ENCODE measurements at regions not wholly inside any gene's neighbourhood (a gene's known extent, or its start where the extent isn't known, plus 50 kb on each side); places are given as distances from the start of the nearest gene placed in this dataset.

GRCh38 chr2:128556633-128557032 is 238.0 kb upstream of the HS6ST1 start:
- Histone ChIP-seq H3K9me2 (replicated peaks; ENCODE audit: insufficient read depth, low read length) (no peaks in the 10 kb centered on the region), H3K27ac (ENCODE audit: low read length) (no peak overlapping the region), H3K27me3 (ENCODE audit: low read length) (no peaks in the 10 kb centered on the region), H2AFZ (ENCODE audit: low read length) (no peak overlapping the region), H3K36me3 (ENCODE audit: insufficient read depth, low read length) (no peaks in the 10 kb centered on the region), H3K9ac (ENCODE audit: low read length) (no peak overlapping the region), H3K79me2 (ENCODE audit: low read length) (no peaks in the 10 kb centered on the region), H3K4me2 (ENCODE audit: low read depth, low read length, poor library complexity, severe bottlenecking) (no peak overlapping the region), H3K4me3 (ENCODE audit: low read length) (no peak overlapping the region), H4K20me1 (ENCODE audit: insufficient read depth, low read depth, low read length) (no peaks in the 10 kb centered on the region), H3K9me3 (ENCODE audit: low read length) (no peaks in the 10 kb centered on the region), H3K4me1 (ENCODE audit: low read length) (no peaks in the 10 kb centered on the region)
- no peak for DNase-seq

- H3K9ac ChIP-seq (ENCODE audit: low read length), result no peak overlapping the region
- no peak overlapping the region for H3K4me2 ChIP-seq (ENCODE audit: low read depth, low read length, poor library complexity, severe bottlenecking)
- DNase-seq, result no peak
- H3K9me2 ChIP-seq (replicated peaks; ENCODE audit: insufficient read depth, low read length), result no peaks in the 10 kb centered on the region
- no peak overlapping the region for H3K4me3 ChIP-seq (ENCODE audit: low read length)
- H3K27me3 ChIP-seq (ENCODE audit: low read length), result no peaks in the 10 kb centered on the region
- no peaks in the 10 kb centered on the region for H3K36me3 ChIP-seq (ENCODE audit: insufficient read depth, low read length)
- no peaks in the 10 kb centered on the region for H3K9me3 ChIP-seq (ENCODE audit: low read length)
- H3K79me2 ChIP-seq (ENCODE audit: low read length), result no peaks in the 10 kb centered on the region
- H3K4me1 ChIP-seq (ENCODE audit: low read length), result no peaks in the 10 kb centered on the region
- H3K27ac ChIP-seq (ENCODE audit: low read length), result no peak overlapping the region
- H4K20me1 ChIP-seq (ENCODE audit: insufficient read depth, low read depth, low read length), result no peaks in the 10 kb centered on the region
- no peak overlapping the region for H2AFZ ChIP-seq (ENCODE audit: low read length)
Measured at GRCh38 chr2:128557069-128557468, 238.4 kb upstream of the HS6ST1 start.

- Histone ChIP-seq H3K9ac (ENCODE audit: low read length) (no peak overlapping the region), H2AFZ (ENCODE audit: low read length) (no peak overlapping the region), H3K36me3 (ENCODE audit: insufficient read depth, low read length) (no peaks in the 10 kb centered on the region), H3K27me3 (ENCODE audit: low read length) (no peaks in the 10 kb centered on the region), H3K4me2 (ENCODE audit: low read depth, low read length, poor library complexity, severe bottlenecking) (no peak overlapping the region), H3K27ac (ENCODE audit: low read length) (no peak overlapping the region), H4K20me1 (ENCODE audit: insufficient read depth, low read depth, low read length) (no peaks in the 10 kb centered on the region), H3K9me3 (ENCODE audit: low read length) (no peaks in the 10 kb centered on the region), H3K4me1 (ENCODE audit: low read length) (no peaks in the 10 kb centered on the region), H3K9me2 (replicated peaks; ENCODE audit: insufficient read depth, low read length) (no peaks in the 10 kb centered on the region), H3K4me3 (ENCODE audit: low read length) (no peak overlapping the region), H3K79me2 (ENCODE audit: low read length) (no peaks in the 10 kb centered on the region)
- no peak for DNase-seq
Measured at GRCh38 chr2:128557831-128558241, 239.2 kb upstream of the HS6ST1 start.

- no peaks in the 10 kb centered on the region for H3K9me3 ChIP-seq (ENCODE audit: low read length)
- H3K4me2 ChIP-seq (ENCODE audit: low read depth, low read length, poor library complexity, severe bottlenecking), result no peak overlapping the region
- H3K9me2 ChIP-seq (replicated peaks; ENCODE audit: insufficient read depth, low read length), result no peaks in the 10 kb centered on the region
- H2AFZ ChIP-seq (ENCODE audit: low read length), result no peak overlapping the region
- no peak for DNase-seq
- no peak overlapping the region for H3K9ac ChIP-seq (ENCODE audit: low read length)
- H3K79me2 ChIP-seq (ENCODE audit: low read length), result no peaks in the 10 kb centered on the region
- H3K36me3 ChIP-seq (ENCODE audit: insufficient read depth, low read length), result no peaks in the 10 kb centered on the region
- H3K27ac ChIP-seq (ENCODE audit: low read length), result no peak overlapping the region
- no peaks in the 10 kb centered on the region for H3K4me1 ChIP-seq (ENCODE audit: low read length)
- no peaks in the 10 kb centered on the region for H3K27me3 ChIP-seq (ENCODE audit: low read length)
- no peaks in the 10 kb centered on the region for H4K20me1 ChIP-seq (ENCODE audit: insufficient read depth, low read depth, low read length)
- no peak overlapping the region for H3K4me3 ChIP-seq (ENCODE audit: low read length)
Measured at GRCh38 chr2:128558441-128558840, 239.8 kb upstream of the HS6ST1 start.

- Histone ChIP-seq H3K9ac (ENCODE audit: low read length) (no peak overlapping the region), H3K9me2 (replicated peaks; ENCODE audit: insufficient read depth, low read length) (no peaks in the 10 kb centered on the region), H3K27ac (ENCODE audit: low read length) (no peak overlapping the region), H2AFZ (ENCODE audit: low read length) (no peak overlapping the region), H3K4me3 (ENCODE audit: low read length) (no peak overlapping the region), H3K36me3 (ENCODE audit: insufficient read depth, low read length) (no peaks in the 10 kb centered on the region), H4K20me1 (ENCODE audit: insufficient read depth, low read depth, low read length) (no peaks in the 10 kb centered on the region), H3K27me3 (ENCODE audit: low read length) (no peaks in the 10 kb centered on the region), H3K4me2 (ENCODE audit: low read depth, low read length, poor library complexity, severe bottlenecking) (no peak overlapping the region), H3K79me2 (ENCODE audit: low read length) (no peaks in the 10 kb centered on the region), H3K9me3 (ENCODE audit: low read length) (no peaks in the 10 kb centered on the region), H3K4me1 (ENCODE audit: low read length) (no peaks in the 10 kb centered on the region)
- no peak for DNase-seq
Measured at GRCh38 chr2:128558895-128559532, 240.3 kb upstream of the HS6ST1 start.

- Histone ChIP-seq H3K9ac (ENCODE audit: low read length) (no peak overlapping the region), H3K4me3 (ENCODE audit: low read length) (no peak overlapping the region), H3K4me1 (ENCODE audit: low read length) (no peaks in the 10 kb centered on the region), H3K9me3 (ENCODE audit: low read length) (no peaks in the 10 kb centered on the region), H3K4me2 (ENCODE audit: low read depth, low read length, poor library complexity, severe bottlenecking) (no peak overlapping the region), H3K9me2 (replicated peaks; ENCODE audit: insufficient read depth, low read length) (no peaks in the 10 kb centered on the region), H3K27ac (ENCODE audit: low read length) (no peak overlapping the region), H4K20me1 (ENCODE audit: insufficient read depth, low read depth, low read length) (no peaks in the 10 kb centered on the region), H3K27me3 (ENCODE audit: low read length) (no peaks in the 10 kb centered on the region), H3K79me2 (ENCODE audit: low read length) (no peaks in the 10 kb centered on the region), H3K36me3 (ENCODE audit: insufficient read depth, low read length) (no peaks in the 10 kb centered on the region), H2AFZ (ENCODE audit: low read length) (no peak overlapping the region)
- no peak for DNase-seq
Measured at GRCh38 chr2:128559533-128560515, 241.2 kb upstream of the HS6ST1 start.

GRCh38 chr2:128560718-128561117 is 242.1 kb upstream of the HS6ST1 start:
- no peaks in the 10 kb centered on the region for H3K9me3 ChIP-seq (ENCODE audit: low read length)
- DNase-seq, result no peak
- no peaks in the 10 kb centered on the region for H4K20me1 ChIP-seq (ENCODE audit: insufficient read depth, low read depth, low read length)
- H3K9ac ChIP-seq (ENCODE audit: low read length), result no peak overlapping the region
- no peaks in the 10 kb centered on the region for H3K4me1 ChIP-seq (ENCODE audit: low read length)
- H3K4me2 ChIP-seq (ENCODE audit: low read depth, low read length, poor library complexity, severe bottlenecking), result no peak overlapping the region
- no peaks in the 10 kb centered on the region for H3K9me2 ChIP-seq (replicated peaks; ENCODE audit: insufficient read depth, low read length)
- H3K4me3 ChIP-seq (ENCODE audit: low read length), result no peak overlapping the region
- no peak overlapping the region for H2AFZ ChIP-seq (ENCODE audit: low read length)
- no peaks in the 10 kb centered on the region for H3K36me3 ChIP-seq (ENCODE audit: insufficient read depth, low read length)
- H3K79me2 ChIP-seq (ENCODE audit: low read length), result no peaks in the 10 kb centered on the region
- H3K27me3 ChIP-seq (ENCODE audit: low read length), result no peaks in the 10 kb centered on the region
- no peak overlapping the region for H3K27ac ChIP-seq (ENCODE audit: low read length)

GRCh38 chr2:128562471-128563347 is 244.0 kb upstream of the HS6ST1 start:
- H3K4me3 ChIP-seq (ENCODE audit: low read length), result no peak overlapping the region
- DNase-seq, result no peak
- H2AFZ ChIP-seq (ENCODE audit: low read length), result no peak overlapping the region
- no peaks in the 10 kb centered on the region for H3K36me3 ChIP-seq (ENCODE audit: insufficient read depth, low read length)
- H3K9me3 ChIP-seq (ENCODE audit: low read length), result no peaks in the 10 kb centered on the region
- H3K27me3 ChIP-seq (ENCODE audit: low read length), result no peaks in the 10 kb centered on the region
- no peaks in the 10 kb centered on the region for H3K4me1 ChIP-seq (ENCODE audit: low read length)
- H3K9ac ChIP-seq (ENCODE audit: low read length), result no peak overlapping the region
- no peak overlapping the region for H3K27ac ChIP-seq (ENCODE audit: low read length)
- H4K20me1 ChIP-seq (ENCODE audit: insufficient read depth, low read depth, low read length), result no peaks in the 10 kb centered on the region
- no peaks in the 10 kb centered on the region for H3K9me2 ChIP-seq (replicated peaks; ENCODE audit: insufficient read depth, low read length)
- no peak overlapping the region for H3K4me2 ChIP-seq (ENCODE audit: low read depth, low read length, poor library complexity, severe bottlenecking)
- no peaks in the 10 kb centered on the region for H3K79me2 ChIP-seq (ENCODE audit: low read length)
